ENCODE measurements at regions not wholly inside any gene's neighbourhood (a gene's known extent, or its start where the extent isn't known, plus 50 kb on each side); places are given as distances from the start of the nearest gene placed in this dataset.
"Not testable (repeated sequence)": the region's sequence is repeated elsewhere in the genome, so short reads cannot be mapped to it uniquely, and the experiment has no call there.

GRCh38 chr2:161033059-161033660, 127.1 kb upstream of the TANK start:
- no peak for DNase-seq

DNA sequence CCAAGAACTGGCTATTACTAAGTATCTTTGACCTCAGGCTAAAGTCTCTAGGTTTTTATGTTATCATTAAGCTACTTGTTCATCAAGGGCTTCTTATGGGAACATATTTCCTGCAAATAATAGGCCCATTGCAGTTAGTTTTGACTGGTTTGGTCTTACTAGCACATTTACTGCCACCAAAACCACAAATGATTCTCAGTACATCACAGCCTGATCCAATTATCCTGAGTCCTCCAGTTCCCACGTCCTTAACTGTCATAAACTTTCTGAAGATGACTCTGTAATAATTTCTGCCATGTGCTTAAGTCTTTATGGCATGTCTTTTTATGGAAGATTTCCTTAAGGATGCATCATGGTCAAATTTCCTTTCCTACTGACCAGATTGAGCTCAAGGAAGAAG, 123.3 kb upstream of the TANK start:
- no peak for DNase-seq

GRCh38 chr2:161039071-161039470, 121.2 kb upstream of the TANK start:
- DNase-seq: no peak

- no peak for DNase-seq
Observed at GRCh38 chr2:161041356-161041755, 118.9 kb upstream of the TANK start.

DNA sequence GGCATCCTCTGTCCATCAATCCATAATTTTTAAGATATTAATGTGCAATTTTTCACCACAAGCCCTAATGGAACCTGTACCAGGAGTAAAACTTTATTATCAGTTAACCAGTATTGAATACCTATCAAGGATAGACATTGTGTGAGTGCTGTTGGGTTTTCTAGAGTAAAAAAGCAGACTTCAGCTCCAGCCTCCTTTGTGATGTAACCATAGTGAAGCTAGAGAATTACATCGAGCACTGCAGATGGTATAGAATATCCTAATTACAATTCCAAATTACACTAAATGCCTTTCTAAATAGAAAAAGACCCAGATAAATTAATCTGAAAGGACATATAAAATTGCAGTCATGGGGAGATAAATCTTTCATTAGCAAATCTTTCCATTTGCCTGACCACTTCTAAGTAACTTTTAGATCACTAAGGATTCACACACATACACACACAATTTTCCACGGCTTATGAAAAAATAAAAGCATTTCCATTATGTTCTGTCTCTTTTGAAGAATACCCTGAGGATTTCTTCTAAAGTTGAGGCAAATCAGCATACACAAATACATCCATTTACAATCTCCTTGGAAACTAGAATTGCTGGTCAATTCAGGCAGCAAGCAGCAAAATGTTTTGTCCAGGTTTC, 117.1 kb upstream of the TANK start:
- DNase-seq: no peak

DNA sequence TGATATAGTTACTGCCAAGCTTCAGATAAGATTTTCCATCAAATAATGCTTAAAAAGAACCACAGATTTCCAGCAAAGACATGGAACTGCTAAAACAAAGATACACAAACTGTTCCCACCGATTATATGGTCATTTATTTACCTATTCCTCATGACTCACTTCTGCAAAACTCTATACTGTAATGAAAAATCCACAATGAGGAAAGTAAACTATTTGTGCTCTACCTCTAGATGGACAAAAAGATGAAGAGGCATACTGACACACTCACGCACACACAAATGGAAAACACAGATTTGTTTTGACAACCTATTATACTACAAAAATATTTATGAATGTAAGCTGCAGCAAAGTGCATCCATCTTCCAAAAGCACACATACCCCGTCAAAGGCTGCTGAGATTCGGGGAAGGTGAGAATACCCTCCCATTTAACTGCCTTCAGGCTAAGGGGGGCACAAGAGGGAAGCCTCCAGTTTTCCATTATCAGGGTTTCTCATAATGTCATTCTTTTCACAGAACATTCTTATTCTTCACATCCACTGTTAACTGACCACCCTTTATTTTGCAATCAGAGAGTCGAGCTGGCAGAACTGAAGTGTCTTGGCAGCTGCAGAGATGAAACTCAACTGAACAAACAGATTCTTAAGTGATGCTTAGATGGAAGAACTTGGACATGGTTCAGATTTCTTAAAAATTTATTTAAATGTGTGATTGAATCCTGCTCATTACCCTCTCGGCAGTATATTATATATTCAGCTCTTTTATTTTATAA, 115.9 kb upstream of the TANK start:
- no peak for DNase-seq

- DNase-seq: no peak
Observed at GRCh38 chr2:161044921-161045320, 115.3 kb upstream of the TANK start.

DNA sequence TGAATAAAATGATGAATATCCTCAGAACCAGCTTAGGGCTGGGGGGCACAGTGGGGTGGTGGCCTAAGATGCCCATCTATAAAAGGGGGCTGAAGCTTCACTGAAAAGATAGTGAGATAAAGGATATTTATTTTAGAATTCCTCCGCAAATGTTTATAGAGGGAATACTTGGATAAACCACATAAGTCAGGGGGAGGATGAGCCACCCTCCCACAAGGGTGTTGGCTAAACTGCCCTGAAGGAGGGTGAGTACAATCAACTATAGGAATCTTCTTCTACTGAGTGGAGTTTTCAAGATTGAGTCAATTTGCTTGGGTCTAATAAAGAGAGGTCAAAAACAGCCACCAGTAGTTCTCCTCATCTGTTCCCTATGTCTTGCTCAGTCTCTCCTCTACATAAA, 114.5 kb upstream of the TANK start:
- no peak for DNase-seq

DNA sequence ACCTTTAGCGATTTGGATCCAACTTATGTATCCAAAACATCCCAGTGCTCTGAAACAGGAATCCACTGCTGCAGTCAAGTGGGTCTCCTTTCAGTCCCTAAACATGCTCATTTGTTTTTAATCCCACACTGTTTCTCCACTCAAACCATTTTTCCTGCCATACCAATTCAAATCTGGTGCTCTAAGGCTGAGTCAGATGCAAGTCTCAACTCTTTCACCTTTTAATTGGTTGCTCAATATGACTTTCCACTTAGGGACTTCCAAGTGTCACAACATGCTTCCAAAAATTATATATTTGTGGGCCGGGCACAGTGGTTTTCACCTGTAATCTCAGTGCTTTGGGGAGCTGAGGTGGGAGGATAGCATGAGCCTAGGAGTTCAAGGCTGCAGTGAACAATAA, 113.4 kb upstream of the TANK start:
- DNase-seq: no peak

DNA sequence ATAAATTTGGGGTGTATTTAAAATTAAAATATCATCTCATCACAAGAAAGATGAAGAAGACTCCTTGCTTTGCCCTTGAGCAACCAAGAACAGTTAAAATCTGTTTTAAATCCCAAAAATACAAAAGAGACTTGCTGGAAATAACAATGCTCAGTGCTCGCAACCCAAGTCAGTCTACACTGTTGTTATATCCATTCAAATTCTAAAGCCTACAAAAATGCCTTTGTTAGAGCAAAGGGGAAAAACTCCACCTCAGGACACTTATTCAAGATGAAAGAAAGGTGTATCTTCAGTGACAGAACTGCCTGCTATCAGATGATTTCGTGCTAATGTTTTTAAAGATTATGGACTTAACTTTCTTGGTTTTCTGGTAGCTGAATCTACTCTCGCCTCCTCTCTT, 111.9 kb upstream of the TANK start:
- no peak for DNase-seq

DNA sequence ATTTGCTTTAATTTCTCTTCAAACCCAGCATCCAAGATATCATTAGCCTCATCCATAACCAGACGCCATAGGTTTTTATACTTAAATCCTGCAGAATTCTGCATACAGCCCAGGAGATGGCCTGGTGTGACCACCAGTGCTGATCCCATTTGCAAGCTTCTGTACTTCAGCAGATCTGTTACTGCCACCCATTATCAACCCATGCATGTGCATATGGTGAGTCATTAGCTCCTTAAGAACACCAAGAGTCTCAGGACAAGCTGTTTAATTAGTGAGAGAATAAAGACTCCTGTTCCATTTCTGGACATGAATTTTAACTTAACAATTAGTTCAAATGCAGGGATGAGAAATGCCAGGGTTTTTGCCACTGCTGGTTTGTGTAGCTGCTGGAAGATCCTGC, 110.7 kb upstream of the TANK start:
- DNase-seq: no peak

DNA sequence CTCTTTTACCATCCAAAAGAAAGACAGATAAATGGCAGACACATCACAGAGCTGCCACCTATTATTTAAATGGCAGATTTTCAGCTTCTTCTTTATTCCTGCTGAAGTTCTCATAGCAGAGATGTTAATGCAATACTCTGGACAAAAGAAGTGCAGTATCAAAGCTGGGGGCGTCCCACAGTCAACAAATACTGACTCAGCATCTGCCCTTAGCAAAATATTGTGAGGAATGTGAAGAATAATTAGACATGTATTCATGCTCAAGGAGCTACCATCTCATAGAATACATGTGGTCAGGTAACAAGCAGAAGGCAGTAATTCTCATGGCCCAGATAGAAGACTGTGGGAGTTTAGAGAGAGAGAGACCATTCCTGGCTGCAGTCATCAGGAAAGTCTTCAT, 108.0 kb upstream of the TANK start:
- no peak for DNase-seq

- no peak for DNase-seq
Observed at GRCh38 chr2:161055289-161055688, 104.9 kb upstream of the TANK start.

GRCh38 chr2:161059388-161059787, 100.8 kb upstream of the TANK start:
- no peak for DNase-seq

- DNase-seq: no peak
Observed at GRCh38 chr2:161061786-161062185, 98.4 kb upstream of the TANK start.

DNA sequence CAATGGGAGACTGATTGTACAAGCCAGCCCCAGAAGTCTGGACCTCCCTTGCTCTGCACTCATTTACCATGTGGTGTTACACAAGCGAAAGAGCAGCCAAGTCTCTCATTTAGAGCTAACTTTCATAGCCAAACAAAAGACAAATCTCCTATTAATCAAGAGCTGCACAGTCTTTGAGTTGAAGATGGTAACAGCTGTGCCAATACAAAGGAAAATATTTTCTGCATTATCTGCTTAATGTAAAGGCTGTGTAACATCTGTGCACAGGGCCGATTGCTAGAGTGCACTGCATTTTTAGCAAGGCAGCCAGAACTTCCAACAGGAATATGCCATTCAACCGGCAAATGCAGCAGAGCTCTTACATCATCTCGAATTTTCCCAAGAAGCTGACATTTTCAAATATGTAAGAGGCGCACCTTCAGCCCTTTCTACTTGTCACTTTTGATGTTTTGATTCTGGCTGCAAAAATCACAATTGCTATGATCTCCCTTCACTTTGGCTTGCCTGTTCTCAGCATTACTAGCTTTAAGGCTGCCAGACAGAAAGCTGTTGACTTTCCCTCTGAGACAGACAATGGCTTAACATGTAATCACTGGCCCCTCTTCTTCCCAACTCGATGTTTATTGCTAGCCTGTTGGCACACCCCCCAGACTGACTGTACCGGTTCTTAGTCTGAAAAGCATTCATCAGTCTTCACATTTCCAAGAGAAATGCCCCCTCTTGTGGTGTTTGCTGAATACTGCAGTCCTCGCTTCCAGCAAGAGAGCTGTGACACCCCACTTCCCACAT, 96.9 kb upstream of the TANK start:
- DNase-seq: peak; percentile 74

GRCh38 chr2:161063946-161064306, 96.3 kb upstream of the TANK start:
- DNase-seq: no peak

DNA sequence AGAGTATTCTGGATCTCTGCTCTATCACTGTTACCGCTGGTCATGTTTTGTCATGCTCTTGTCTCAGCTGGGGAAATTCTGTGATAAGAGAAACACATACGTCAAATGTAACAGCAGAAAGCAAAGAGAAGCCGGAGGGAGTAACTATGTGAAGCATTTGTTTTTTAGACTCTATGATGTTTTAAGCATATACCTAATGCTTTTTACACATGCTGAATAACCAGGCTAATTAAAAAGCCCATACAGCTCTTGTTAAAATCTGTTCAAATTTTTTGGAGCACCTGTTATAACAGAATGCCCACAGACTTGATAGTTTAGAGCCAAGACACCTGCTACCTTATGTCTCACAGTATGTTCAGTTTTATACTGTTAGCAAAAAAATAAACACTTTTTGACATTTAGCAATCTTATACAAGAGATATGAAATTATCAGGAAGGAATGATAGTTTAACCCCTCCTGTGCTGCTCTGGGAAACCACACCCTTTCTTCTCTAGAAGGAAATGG, 92.3 kb upstream of the TANK start:
- DNase-seq: no peak

GRCh38 chr2:161068670-161069069, 91.6 kb upstream of the TANK start:
- DNase-seq: no peak

DNA sequence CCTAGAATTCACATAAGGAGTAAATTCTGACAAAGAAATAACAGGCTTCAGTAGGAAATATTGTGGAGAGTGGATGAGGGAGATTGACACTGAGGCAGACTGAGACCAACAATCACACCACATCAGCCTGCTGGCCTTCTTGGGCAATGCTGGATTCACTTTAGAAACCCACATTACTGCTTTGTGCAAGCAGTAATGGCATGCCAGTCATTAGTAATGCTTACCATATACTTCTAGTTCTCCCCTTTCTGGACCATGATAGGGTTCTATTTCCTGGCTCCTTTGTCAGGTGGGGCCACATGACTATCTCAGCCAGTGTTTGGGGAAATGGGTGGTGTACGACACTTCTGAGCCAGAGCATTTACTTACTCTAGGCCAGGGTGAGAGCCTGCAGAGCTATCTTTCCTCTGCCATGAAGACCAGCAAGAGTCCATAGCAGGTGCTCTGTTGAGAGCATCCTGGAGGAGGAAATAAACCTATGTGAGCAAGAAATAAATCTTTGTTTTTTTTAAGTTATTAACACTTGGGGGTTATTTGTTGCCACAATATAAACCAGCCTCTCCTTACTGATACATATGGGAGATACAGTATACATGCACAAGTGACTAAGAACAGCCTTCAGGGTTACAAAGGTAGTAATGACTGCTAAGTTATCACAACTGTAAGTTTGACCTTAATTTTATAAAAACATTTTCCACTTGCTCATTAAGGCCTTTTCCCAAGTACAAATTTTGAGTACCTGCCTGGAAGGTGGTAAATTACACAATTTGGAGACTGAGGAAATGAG, 89.3 kb upstream of the TANK start:
- DNase-seq: no peak

DNA sequence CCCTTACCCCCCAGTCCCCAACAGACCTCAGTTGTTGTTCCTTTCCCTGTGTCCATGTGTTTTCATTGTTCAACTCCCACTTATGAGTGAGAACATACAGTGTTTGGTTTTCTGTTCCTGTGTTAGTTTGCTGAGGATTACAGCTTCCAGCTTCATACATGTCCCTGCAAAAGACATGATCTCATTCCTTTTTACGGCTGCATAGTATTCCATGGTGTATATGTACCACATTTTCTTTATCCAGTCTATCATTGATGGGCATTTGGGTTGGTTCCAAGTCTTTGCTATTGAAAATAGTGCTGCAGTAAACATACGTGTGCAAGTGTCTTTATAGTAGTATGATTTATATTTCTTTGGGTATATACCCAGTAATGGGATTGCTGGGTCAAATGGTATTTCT, 87.8 kb upstream of the TANK start:
- DNase-seq: not testable (repeated sequence)

- no peak for DNase-seq
Observed at GRCh38 chr2:161075701-161076100, 84.5 kb upstream of the TANK start.

GRCh38 chr2:161076936-161077335, 83.3 kb upstream of the TANK start:
- no peak for DNase-seq

Data from stimulated activated CD4-positive, alpha-beta T cell treated with anti-CD3 and anti-CD28 coated beads, Interleukin-4, amount 100 ng/mL, for 24 hours (primary cell).